HEK293 (cell line): ENCODE measurements at regions not wholly inside any gene's neighbourhood (a gene's known extent, or its start where the extent isn't known, plus 50 kb on each side); places are given as distances from the start of the nearest gene placed in this dataset.

Experiments used
- CTCF ChIA-PET: fragments of 350-600 bp; formaldehyde crosslinking; extraction: SDS; loops from one replicate; lab custom pipeline; 2021; ENCODE audit warnings: antibody characterized with exemption; lab: Yijun Ruan, JAX
- POLR2A ChIA-PET: fragments of 300-600 bp; formaldehyde crosslinking; extraction: SDS; loops from one replicate; lab custom pipeline; 2020; ENCODE audit warnings: antibody characterized with exemption, inconsistent platforms; lab: Yijun Ruan, JAX
- H3K27ac ChIP-seq: fragments of 200-500 bp; sonication (Bioruptor generic); 2 replicates; pipeline ENCODE4 v1.5.1; 2014; ENCODE audit warnings: low read depth, low read length, control low read depth, inconsistent platforms; ENCODE audit errors: extremely low read depth
- H3K36me3 ChIP-seq, 2 experiments: fragments of 200-500 bp in 1 of 2; sonication (Bioruptor generic) in 1 of 2; 1 replicate in 1 of 2; 2 replicates in 1 of 2; pipeline ENCODE4 v1.5.1; 2014 to 2017; ENCODE audit warnings: inconsistent platforms in 2 of 2, low read length in 2 of 2; ENCODE audit not compliant: control insufficient read depth in 2 of 2, insufficient read depth in 1 of 2
- H3K4me1 ChIP-seq: fragments of 200-500 bp; sonication (Bioruptor generic); 2 replicates; pipeline ENCODE4 v1.5.1; 2014; ENCODE audit warnings: mild to moderate bottlenecking, low read length, inconsistent platforms; ENCODE audit not compliant: control insufficient read depth, insufficient read depth
- H3K4me3 ChIP-seq: 2 replicates; pipeline ENCODE4 v1.5.1; 2011; ENCODE audit warnings: low read depth, mild to moderate bottlenecking, control low read depth, low read length, moderate library complexity
- H3K9me3 ChIP-seq: fragments of 200-500 bp; sonication (Bioruptor generic); 2 replicates; pipeline ENCODE4 v1.5.1; 2014; ENCODE audit warnings: low read depth, low read length, inconsistent platforms; ENCODE audit not compliant: control insufficient read depth, insufficient read depth
- HIC1 ChIP-seq: fragments of 450-650 bp; formaldehyde crosslinking; IDR thresholded peaks from 2 replicates; pipeline ENCODE4 v1.5.1; 2016; ENCODE audit warnings: missing biosample characterization, missing genetic modification characterization
- KLF16 ChIP-seq: fragments of 450-650 bp; formaldehyde crosslinking; IDR thresholded peaks from 2 replicates; pipeline ENCODE4 v1.5.1; 2017; ENCODE audit warnings: missing biosample characterization, missing genetic modification characterization
- MZF1 ChIP-seq: fragments of 450-650 bp; formaldehyde crosslinking; IDR thresholded peaks from 2 replicates; pipeline ENCODE4 v1.5.1; 2017; ENCODE audit warnings: missing biosample characterization, missing genetic modification characterization, borderline replicate concordance
- PATZ1 ChIP-seq: fragments of 450-650 bp; formaldehyde crosslinking; IDR thresholded peaks from 2 replicates; pipeline ENCODE4 v1.5.1; 2016; ENCODE audit warnings: missing biosample characterization, missing genetic modification characterization
- REPIN1 ChIP-seq: fragments of 450-650 bp; formaldehyde crosslinking; IDR thresholded peaks from 2 replicates; pipeline ENCODE4 v1.5.1; 2017; ENCODE audit warnings: missing biosample characterization, missing genetic modification characterization, low read depth
- YY2 ChIP-seq: fragments of 450-650 bp; formaldehyde crosslinking; IDR thresholded peaks from 2 replicates; pipeline ENCODE4 v1.5.1; 2016; ENCODE audit warnings: missing biosample characterization, missing genetic modification characterization
- ZBTB10 ChIP-seq: fragments of 450-650 bp; formaldehyde crosslinking; IDR thresholded peaks from 2 replicates; pipeline ENCODE4 v1.5.1; 2016; ENCODE audit warnings: missing biosample characterization, missing genetic modification characterization
- ZBTB8A ChIP-seq: fragments of 450-650 bp; formaldehyde crosslinking; IDR thresholded peaks from 2 replicates; pipeline ENCODE4 v1.5.1; 2016; ENCODE audit warnings: missing biosample characterization, missing genetic modification characterization
- ZNF133 ChIP-seq: fragments of 450-650 bp; formaldehyde crosslinking; IDR thresholded peaks from 2 replicates; pipeline ENCODE4 v1.5.1; 2016; ENCODE audit warnings: missing biosample characterization, missing genetic modification characterization
- ZNF366 ChIP-seq: fragments of 450-650 bp; formaldehyde crosslinking; conservative IDR thresholded peaks from 2 replicates; pipeline ENCODE4 v1.5.1; 2016; ENCODE audit warnings: missing biosample characterization, missing genetic modification characterization
- ZNF426 ChIP-seq: fragments of 450-650 bp; formaldehyde crosslinking; IDR thresholded peaks from 2 replicates; pipeline ENCODE4 v1.5.1; 2017; ENCODE audit warnings: missing biosample characterization, missing genetic modification characterization, mild to moderate bottlenecking, inconsistent platforms, moderate library complexity
- ZNF501 ChIP-seq: fragments of 450-650 bp; formaldehyde crosslinking; IDR thresholded peaks from 2 replicates; pipeline ENCODE4 v1.5.1; 2016; ENCODE audit warnings: missing biosample characterization, missing genetic modification characterization
- ZNF510 ChIP-seq: fragments of 450-650 bp; formaldehyde crosslinking; IDR thresholded peaks from 2 replicates; pipeline ENCODE4 v1.5.1; 2018; ENCODE audit warnings: mild to moderate bottlenecking, missing genetic modification characterization, missing biosample characterization; ENCODE audit not compliant: insufficient replicate concordance
- ZNF548 ChIP-seq: fragments of 450-650 bp; formaldehyde crosslinking; IDR thresholded peaks from 2 replicates; pipeline ENCODE4 v1.5.1; 2016; ENCODE audit warnings: missing biosample characterization, missing genetic modification characterization
- ZNF555 ChIP-seq: fragments of 450-650 bp; formaldehyde crosslinking; conservative IDR thresholded peaks from 2 replicates; pipeline ENCODE4 v1.5.1; 2017; ENCODE audit warnings: missing biosample characterization, mild to moderate bottlenecking, missing genetic modification characterization, inconsistent platforms
- ZNF623 ChIP-seq: fragments of 450-650 bp; formaldehyde crosslinking; IDR thresholded peaks from 2 replicates; pipeline ENCODE4 v1.5.1; 2016; ENCODE audit warnings: missing biosample characterization, missing genetic modification characterization
- ZNF777 ChIP-seq: fragments of 450-650 bp; formaldehyde crosslinking; IDR thresholded peaks from 2 replicates; pipeline ENCODE4 v1.5.1; 2017; ENCODE audit warnings: missing biosample characterization, missing genetic modification characterization, borderline replicate concordance
- ZNF830 ChIP-seq: fragments of 450-650 bp; IDR thresholded peaks from 2 replicates; pipeline ENCODE4 v1.5.0; 2018; ENCODE audit warnings: missing biosample characterization, missing genetic modification characterization, low read depth, mild to moderate bottlenecking, moderate library complexity
- ZSCAN30 ChIP-seq: fragments of 450-650 bp; IDR thresholded peaks from 2 replicates; pipeline ENCODE4 v1.5.1; 2018; ENCODE audit warnings: missing biosample characterization, mild to moderate bottlenecking, missing genetic modification characterization, moderate library complexity
- TF ChIP-seq, protein P1 (sequence below): fragments of 450-650 bp; formaldehyde crosslinking; optimal IDR thresholded peaks from 2 replicates; pipeline ENCODE3; 2016; ENCODE audit warnings: missing biosample characterization, mild to moderate bottlenecking, missing genetic modification characterization
- TF ChIP-seq, protein P2 (sequence below): fragments of 450-650 bp; formaldehyde crosslinking; IDR thresholded peaks from 2 replicates; pipeline ENCODE4 v1.5.1; 2016; ENCODE audit warnings: missing biosample characterization, missing genetic modification characterization, borderline replicate concordance
- TF ChIP-seq, protein P3 (sequence below): fragments of 450-650 bp; formaldehyde crosslinking; IDR thresholded peaks from 2 replicates; pipeline ENCODE4 v1.5.1; 2016; ENCODE audit warnings: missing biosample characterization, missing genetic modification characterization

DNA sequence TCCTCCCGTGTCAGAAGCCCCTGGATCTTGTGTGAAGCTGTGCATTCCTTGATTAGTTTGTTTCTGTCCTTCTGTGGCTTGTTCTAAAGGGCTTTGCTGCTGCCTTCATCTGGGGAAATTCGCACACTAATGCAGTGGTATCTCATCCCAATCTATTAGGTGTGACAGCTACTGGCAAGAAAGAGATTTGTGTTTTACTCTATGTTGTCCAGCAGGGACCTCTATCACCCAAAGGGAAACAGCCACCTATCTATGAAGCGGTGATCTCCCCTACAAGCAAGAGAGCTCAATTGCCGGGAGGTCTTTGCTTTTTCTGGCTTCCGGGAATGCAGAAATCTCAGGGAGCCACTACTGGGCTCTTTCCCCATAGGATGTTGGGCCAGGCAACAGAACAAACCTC, 151.8 kb downstream of the NRN1 start (continued):
- TF ChIP-seq, protein P1, sequence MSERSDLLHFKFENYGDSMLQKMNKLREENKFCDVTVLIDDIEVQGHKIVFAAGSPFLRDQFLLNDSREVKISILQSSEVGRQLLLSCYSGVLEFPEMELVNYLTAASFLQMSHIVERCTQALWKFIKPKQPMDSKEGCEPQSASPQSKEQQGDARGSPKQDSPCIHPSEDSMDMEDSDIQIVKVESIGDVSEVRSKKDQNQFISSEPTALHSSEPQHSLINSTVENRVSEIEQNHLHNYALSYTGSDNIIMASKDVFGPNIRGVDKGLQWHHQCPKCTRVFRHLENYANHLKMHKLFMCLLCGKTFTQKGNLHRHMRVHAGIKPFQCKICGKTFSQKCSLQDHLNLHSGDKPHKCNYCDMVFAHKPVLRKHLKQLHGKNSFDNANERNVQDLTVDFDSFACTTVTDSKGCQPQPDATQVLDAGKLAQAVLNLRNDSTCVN: no peak
- TF ChIP-seq ZNF555 (tag by site-specific recombination): no peak
- TF ChIP-seq, protein P2, sequence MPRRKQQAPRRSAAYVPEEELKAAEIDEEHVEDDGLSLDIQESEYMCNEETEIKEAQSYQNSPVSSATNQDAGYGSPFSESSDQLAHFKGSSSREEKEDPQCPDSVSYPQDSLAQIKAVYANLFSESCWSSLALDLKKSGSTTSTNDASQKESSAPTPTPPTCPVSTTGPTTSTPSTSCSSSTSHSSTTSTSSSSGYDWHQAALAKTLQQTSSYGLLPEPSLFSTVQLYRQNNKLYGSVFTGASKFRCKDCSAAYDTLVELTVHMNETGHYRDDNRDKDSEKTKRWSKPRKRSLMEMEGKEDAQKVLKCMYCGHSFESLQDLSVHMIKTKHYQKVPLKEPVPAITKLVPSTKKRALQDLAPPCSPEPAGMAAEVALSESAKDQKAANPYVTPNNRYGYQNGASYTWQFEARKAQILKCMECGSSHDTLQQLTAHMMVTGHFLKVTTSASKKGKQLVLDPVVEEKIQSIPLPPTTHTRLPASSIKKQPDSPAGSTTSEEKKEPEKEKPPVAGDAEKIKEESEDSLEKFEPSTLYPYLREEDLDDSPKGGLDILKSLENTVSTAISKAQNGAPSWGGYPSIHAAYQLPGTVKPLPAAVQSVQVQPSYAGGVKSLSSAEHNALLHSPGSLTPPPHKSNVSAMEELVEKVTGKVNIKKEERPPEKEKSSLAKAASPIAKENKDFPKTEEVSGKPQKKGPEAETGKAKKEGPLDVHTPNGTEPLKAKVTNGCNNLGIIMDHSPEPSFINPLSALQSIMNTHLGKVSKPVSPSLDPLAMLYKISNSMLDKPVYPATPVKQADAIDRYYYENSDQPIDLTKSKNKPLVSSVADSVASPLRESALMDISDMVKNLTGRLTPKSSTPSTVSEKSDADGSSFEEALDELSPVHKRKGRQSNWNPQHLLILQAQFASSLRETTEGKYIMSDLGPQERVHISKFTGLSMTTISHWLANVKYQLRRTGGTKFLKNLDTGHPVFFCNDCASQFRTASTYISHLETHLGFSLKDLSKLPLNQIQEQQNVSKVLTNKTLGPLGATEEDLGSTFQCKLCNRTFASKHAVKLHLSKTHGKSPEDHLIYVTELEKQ (tag by site-specific recombination): no peak

DNA sequence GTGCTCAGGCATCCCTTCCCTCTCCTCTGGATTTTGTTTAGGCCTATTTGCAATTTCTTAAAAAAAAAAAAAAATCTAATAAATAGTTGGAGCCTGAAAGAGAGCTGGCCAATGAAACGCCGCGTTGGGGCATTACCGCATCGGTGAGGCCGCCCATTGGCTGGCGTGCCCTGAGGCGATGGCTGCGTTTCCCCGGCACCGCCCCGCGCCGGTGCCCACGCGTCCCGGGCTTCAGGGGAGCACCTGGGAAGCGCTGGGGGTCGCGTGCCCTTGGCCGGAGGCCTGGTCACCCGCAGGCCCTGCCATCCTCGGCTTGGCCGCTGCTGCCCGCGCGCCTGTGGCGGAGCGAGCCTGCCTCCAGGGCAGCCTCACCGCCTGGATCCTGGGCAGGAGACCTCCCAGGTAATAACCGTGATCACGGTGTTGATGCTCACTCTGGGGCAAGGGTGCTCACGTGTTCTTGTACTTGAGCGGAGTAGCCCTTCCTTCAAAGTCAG, 155.4 kb downstream of the NRN1 start:
- no peak overlapping the region for H3K4me3 ChIP-seq
- H3K4me1 ChIP-seq: no peaks in the 10 kb centered on the region
- ChIA-PET POLR2A (interaction anchor here (0.6 kb wide), 1 partner anchor 213 kb away, joined by 3 read pairs; no protein-coding TSS in a partner anchor), CTCF (interaction anchor here (0.6 kb wide), 1 partner anchor 55 kb away, joined by 3 read pairs; no protein-coding TSS in a partner anchor)
- H3K27ac ChIP-seq: no peak overlapping the region
- TF ChIP-seq ZNF830 (tag by site-specific recombination) (no peak), ZNF133 (tag by site-specific recombination) (no peak), KLF16 (no peak), ZNF366 (tag by site-specific recombination) (no peak), MZF1 (tag by site-specific recombination) (no peak), ZNF426 (tag by site-specific recombination) (no peak), ZBTB8A (tag by site-specific recombination) (no peak), HIC1 (tag by site-specific recombination) (no peak), YY2 (tag by site-specific recombination) (no peak), ZNF623 (tag by site-specific recombination) (no peak), ZNF777 (tag by site-specific recombination) (no peak), ZNF510 (tag by site-specific recombination) (no peak), REPIN1 (tag by site-specific recombination) (no peak), PATZ1 (tag by site-specific recombination) (no peak), ZNF501 (tag by site-specific recombination) (no peak), ZNF548 (tag by site-specific recombination) (no peak), ZBTB10 (tag by site-specific recombination) (no peak), ZSCAN30 (tag by site-specific recombination) (no peak)
- TF ChIP-seq, protein P3, sequence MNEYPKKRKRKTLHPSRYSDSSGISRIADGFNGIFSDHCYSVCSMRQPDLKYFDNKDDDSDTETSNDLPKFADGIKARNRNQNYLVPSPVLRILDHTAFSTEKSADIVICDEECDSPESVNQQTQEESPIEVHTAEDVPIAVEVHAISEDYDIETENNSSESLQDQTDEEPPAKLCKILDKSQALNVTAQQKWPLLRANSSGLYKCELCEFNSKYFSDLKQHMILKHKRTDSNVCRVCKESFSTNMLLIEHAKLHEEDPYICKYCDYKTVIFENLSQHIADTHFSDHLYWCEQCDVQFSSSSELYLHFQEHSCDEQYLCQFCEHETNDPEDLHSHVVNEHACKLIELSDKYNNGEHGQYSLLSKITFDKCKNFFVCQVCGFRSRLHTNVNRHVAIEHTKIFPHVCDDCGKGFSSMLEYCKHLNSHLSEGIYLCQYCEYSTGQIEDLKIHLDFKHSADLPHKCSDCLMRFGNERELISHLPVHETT (tag by site-specific recombination): no peak
- H3K36me3 ChIP-seq: no peaks in the 10 kb centered on the region
- no peaks in the 10 kb centered on the region for H3K9me3 ChIP-seq
